ENCODE measurements at regions not wholly inside any gene's neighbourhood (a gene's known extent, or its start where the extent isn't known, plus 50 kb on each side); places are given as distances from the start of the nearest gene placed in this dataset.

GRCh38 chr1:81471255-81471654, 329.5 kb upstream of the ADGRL2 start:
- DNase-seq (ENCODE audit: extremely low read depth, low read depth): no peak
- no peak for TF ChIP-seq CTCF (IDR thresholded peaks at IDR 0.05; ENCODE audit: low read depth, low read length, missing control alignments)
- H3K4me3 ChIP-seq (replicated peaks; ENCODE audit: low read depth, low read length): no peak overlapping the region

- TF ChIP-seq CTCF (IDR thresholded peaks at IDR 0.05; ENCODE audit: low read depth, low read length, missing control alignments): no peak
- H3K4me3 ChIP-seq (replicated peaks; ENCODE audit: low read depth, low read length): no peak overlapping the region
- DNase-seq (ENCODE audit: extremely low read depth, low read depth): no peak
Observed at GRCh38 chr1:81470275-81470674, 330.5 kb upstream of the ADGRL2 start.

- no peak for DNase-seq (ENCODE audit: extremely low read depth, low read depth)
- TF ChIP-seq CTCF (IDR thresholded peaks at IDR 0.05; ENCODE audit: low read depth, low read length, missing control alignments): no peak
- no peak overlapping the region for H3K4me3 ChIP-seq (replicated peaks; ENCODE audit: low read depth, low read length)
Observed at GRCh38 chr1:81467383-81467782, 333.4 kb upstream of the ADGRL2 start.

GRCh38 chr1:81466961-81467360, 333.8 kb upstream of the ADGRL2 start:
- no peak for TF ChIP-seq CTCF (IDR thresholded peaks at IDR 0.05; ENCODE audit: low read depth, low read length, missing control alignments)
- DNase-seq (ENCODE audit: extremely low read depth, low read depth): no peak
- no peak overlapping the region for H3K4me3 ChIP-seq (replicated peaks; ENCODE audit: low read depth, low read length)

GRCh38 chr1:81463936-81464837, 336.5 kb upstream of the ADGRL2 start:
- DNase-seq (ENCODE audit: extremely low read depth, low read depth): no peak
- no peak overlapping the region for H3K4me3 ChIP-seq (replicated peaks; ENCODE audit: low read depth, low read length)
- TF ChIP-seq CTCF (IDR thresholded peaks at IDR 0.05; ENCODE audit: low read depth, low read length, missing control alignments): no peak

GRCh38 chr1:81459043-81459442, 341.7 kb upstream of the ADGRL2 start:
- no peak for DNase-seq (ENCODE audit: extremely low read depth, low read depth)

More at GRCh38 chr1:81459043-81459442, 341.7 kb upstream of the ADGRL2 start:
- no peak for TF ChIP-seq CTCF (IDR thresholded peaks at IDR 0.05; ENCODE audit: low read depth, low read length, missing control alignments)
- H3K4me3 ChIP-seq (replicated peaks; ENCODE audit: low read depth, low read length): no peak overlapping the region
